Anterior cingulate cortex (tissue), 58 donors: ENCODE measurements at regions not wholly inside any gene's neighbourhood (a gene's known extent, or its start where the extent isn't known, plus 50 kb on each side); places are given as distances from the start of the nearest gene placed in this dataset.

ENCODE experiments used
- DNase-seq, 58 donors: peaks; one replicate each; lab custom pipeline; 2025; lab: John Stamatoyannopoulos, UW

- no peak for DNase-seq
These were observed 92.1 kb upstream of the IER5L start for GRCh38 chr9:129270205-129270604.

GRCh38 chr9:129267141-129267540, 89.1 kb upstream of the IER5L start:
- DNase-seq, result no peak

GRCh38 chr9:129266536-129266935, 88.5 kb upstream of the IER5L start:
- no peak for DNase-seq

GRCh38 chr9:129264388-129264787, 86.3 kb upstream of the IER5L start:
- DNase-seq, result no peak

DNA sequence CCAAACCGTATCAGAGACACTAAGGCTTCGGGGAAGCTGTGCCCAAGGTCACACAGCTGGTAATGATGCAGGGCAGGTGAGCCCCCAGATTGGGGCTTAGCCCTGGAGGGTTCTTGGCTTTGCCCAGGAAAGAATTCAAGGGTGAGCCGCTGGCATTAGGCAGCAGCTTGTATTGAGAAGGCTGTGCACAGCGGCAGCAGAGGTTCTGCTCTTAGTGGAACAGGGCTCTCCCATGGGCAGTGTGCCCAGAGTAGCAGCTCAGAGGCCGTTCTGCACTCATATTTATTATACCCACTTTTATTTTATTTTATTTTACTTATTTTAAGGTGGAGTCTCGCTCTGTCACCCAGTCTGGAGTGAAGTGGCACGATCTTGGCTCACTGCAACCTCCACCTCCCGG, 85.8 kb upstream of the IER5L start:
- DNase-seq, result no peak

- DNase-seq, result no peak
These were observed 84.2 kb upstream of the IER5L start for GRCh38 chr9:129262261-129262660.

GRCh38 chr9:129259375-129259774, 81.3 kb upstream of the IER5L start:
- DNase-seq, result peak in 12 of 58 donors; percentile 9 to 48 (median 18)

- DNase-seq, result peak in 1 of 58 donors; percentile 15
These were observed 80.8 kb upstream of the IER5L start for GRCh38 chr9:129258823-129259301.

GRCh38 chr9:129258124-129258822, 80.2 kb upstream of the IER5L start:
- DNase-seq, result peak; percentile 31 to 95 (median 86)

DNA sequence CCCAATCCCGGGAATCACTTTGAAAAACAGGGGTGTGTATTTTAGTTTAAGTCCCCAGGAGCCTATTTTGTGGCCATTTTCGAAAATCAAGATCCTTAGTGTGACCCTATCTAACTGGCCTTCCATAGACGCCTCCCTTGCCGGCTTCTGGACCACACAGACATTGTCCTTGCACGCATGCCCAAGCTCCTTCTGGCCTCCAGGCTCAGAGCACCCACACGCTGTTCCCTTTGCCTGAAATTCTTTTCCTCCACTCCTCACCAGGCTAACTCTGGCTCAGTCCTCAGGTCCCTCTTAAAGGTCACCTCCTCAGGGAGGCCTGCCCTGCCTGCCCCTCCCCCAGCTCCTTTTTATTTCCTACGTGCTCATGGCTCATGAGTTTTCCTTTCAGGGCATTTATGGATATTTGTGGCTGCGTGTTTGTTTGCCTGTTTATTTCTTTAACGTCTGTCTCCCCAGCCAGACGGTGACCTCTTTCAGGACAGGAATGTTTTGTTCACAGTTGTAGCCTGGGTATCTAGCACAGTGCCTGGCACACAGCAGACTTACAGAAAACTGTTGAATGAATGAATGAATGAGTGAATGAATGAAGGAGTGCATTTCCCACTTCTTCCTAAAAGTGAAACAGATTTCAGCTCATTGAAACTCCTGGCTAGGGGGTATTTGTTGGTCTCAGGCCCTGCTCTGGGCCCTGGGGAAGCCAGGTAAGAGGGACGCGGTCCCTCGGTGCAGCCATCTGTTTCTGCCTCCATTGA, 79.1 kb upstream of the IER5L start:
- DNase-seq, result no peak

DNA sequence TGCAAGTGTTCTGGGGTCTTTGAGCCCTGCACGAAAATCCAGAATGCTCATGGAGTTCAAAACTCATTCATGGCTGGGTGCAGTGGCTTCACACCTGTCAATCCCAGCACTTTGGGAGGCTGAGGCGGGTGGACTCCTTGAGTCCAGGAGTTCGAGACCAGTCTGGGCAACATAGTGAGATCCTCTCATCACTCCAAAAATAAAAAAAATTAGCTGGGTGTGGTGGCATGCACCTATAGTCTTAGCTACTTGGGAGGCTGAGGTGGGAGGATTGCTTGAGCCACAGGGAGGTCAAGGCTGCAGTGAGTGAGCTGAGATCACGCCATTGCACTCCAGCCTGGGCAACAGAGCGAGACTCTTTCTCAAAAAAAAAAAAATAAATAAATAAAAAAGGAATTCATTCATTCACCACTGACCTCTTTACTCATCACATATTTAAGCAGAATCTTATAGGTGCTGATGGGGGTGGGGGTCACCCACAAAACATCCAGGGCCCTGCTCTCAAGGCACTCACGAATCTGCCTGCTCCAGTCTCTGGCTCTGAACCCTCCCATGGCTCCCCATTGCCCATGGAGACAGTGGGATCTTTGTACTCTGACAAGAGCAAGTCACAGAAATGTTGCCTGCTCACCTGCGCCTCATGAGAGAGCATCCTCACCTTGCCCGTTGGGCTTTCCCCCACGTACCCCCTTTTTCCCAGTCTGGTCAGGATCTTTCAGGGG, 76.7 kb upstream of the IER5L start:
- no peak for DNase-seq

GRCh38 chr9:129253803-129254381, 75.8 kb upstream of the IER5L start:
- DNase-seq, result peak in 45 of 58 donors; percentile 7 to 71 (median 40)

- DNase-seq, result peak in 45 of 58 donors; percentile 14 to 84 (median 54)
These were observed 75.1 kb upstream of the IER5L start for GRCh38 chr9:129252937-129253802.

DNA sequence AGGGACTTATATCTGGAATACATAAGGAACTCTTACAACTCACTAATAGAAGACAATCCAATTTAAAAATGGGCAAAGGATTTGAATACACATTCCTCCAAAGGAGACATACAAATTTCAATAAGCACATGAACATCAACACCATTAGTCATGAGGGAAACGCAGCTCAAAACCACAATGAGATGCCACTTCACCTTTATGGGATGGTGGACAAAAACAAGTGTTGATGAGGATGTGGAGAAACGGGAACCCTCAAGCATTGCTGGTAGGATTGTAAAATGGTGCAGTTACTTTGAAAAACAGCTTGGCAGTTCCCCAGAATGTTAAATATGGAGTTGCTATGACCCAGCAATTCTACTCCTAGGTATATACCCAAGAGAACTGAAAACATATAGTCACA, 72.7 kb upstream of the IER5L start:
- DNase-seq, result no peak

- no peak for DNase-seq
These were observed 69.5 kb upstream of the IER5L start for GRCh38 chr9:129247285-129248153.

- DNase-seq, result no peak
These were observed 67.2 kb upstream of the IER5L start for GRCh38 chr9:129245276-129245675.

DNA sequence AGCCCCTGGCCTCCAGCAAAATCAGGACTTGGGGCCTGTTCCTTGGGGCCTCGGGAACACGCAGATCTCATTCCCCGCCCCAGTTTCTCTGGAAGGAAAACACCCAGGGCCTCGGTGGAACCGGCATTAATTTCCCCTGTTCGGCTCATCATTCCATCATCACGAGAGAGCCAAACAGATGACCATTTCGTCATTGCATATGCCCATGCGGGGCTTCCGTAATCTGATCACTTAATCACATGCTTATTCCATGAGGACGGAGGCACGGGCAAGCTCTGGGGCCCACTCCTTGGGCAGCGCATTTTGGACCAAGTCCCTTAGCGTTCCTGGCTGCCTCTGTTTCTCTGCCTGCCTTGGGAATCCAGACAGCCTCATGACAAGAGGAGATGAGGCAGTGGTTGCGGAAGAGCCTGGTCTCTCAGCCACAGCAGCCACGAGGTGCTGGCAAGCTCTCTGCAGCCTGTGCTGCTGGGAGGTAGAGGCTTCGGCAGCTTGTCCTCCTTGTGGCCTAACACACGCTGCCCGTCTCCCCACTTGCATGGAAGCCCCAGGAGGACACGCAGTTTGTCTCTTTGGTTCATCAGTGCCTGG, 65.0 kb upstream of the IER5L start:
- no peak for DNase-seq

DNA sequence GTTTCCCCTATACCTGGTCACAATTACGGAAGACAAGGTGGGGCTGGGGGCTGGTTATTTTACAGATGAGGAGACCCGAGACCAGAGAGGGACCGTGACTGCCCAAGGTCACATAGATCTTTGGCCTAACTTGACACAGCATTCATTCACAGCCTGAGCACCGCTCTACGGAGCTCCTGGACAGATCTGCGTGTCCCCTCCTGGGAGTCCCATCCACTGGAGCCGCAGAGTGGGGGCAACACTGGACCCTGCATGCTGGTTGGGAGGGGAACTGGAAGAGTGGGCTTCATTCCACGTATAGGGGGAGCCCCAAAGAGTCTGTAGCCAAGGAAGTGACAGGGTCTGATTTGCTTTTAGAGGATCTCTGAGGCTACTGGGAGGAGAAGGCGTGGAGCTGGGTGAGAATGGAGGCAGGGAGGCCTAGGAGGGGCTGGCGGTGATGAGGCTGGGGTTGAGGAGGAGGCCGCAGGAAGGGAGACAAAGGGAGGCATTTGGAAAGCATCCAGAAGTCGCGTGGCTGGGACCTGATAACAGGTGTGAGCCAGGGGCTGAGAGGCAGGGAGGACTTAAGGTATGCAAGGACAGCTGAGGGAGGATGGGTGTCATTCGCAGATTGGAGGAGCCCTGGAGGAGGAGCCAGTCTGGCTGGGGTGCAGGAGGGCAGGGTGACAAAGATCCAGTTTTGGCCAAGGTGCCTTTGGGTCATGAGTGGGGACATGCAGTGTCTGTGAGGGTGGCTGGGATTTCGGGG, 64.3 kb upstream of the IER5L start:
- no peak for DNase-seq
